Epithelial cell of esophagus (primary cell): ENCODE measurements at regions not wholly inside any gene's neighbourhood (a gene's known extent, or its start where the extent isn't known, plus 50 kb on each side); places are given as distances from the start of the nearest gene placed in this dataset.
A peak's percentile ranks its signal among the peaks of the same experiment; 100 is the strongest.

Experiments used
- DNase-seq: peaks from one replicate; pipeline ENCODE4 v3.0.0; 2010; ENCODE audit warnings: low read depth
- H3K4me3 ChIP-seq: 2 replicates; pipeline ENCODE4 v1.5.1; 2011; ENCODE audit warnings: mild to moderate bottlenecking, low read length, control low read depth
- CTCF ChIP-seq: IDR thresholded peaks from 2 replicates; pipeline ENCODE4 v1.5.1; 2011; ENCODE audit warnings: low read depth, mild to moderate bottlenecking, low read length, control low read depth, inconsistent platforms; ENCODE audit not compliant: insufficient read depth; ENCODE audit errors: missing control alignments

GRCh38 chr5:117093653-117094052, 519.0 kb upstream of the SEMA6A start:
- DNase-seq, result no peak
- no peak overlapping the region for H3K4me3 ChIP-seq
- no peak for TF ChIP-seq CTCF

GRCh38 chr5:117089001-117089400, 514.4 kb upstream of the SEMA6A start:
- TF ChIP-seq CTCF, result no peak
- H3K4me3 ChIP-seq, result no peak overlapping the region
- DNase-seq, result no peak

GRCh38 chr5:117088176-117088575, 513.6 kb upstream of the SEMA6A start:
- H3K4me3 ChIP-seq, result no peak overlapping the region
- no peak for DNase-seq
- no peak for TF ChIP-seq CTCF

- peak; percentile 20 for TF ChIP-seq CTCF
- no peak overlapping the region for H3K4me3 ChIP-seq
- DNase-seq, result peak; percentile 4
Observed at GRCh38 chr5:117084067-117084466, 509.4 kb upstream of the SEMA6A start.

GRCh38 chr5:117082977-117083376, 508.4 kb upstream of the SEMA6A start:
- H3K4me3 ChIP-seq, result no peak overlapping the region
- DNase-seq, result no peak
- TF ChIP-seq CTCF, result no peak

GRCh38 chr5:117077142-117077541, 502.5 kb upstream of the SEMA6A start:
- no peak overlapping the region for H3K4me3 ChIP-seq
- DNase-seq, result peak; percentile 24
- TF ChIP-seq CTCF, result peak; percentile 69

GRCh38 chr5:117072439-117072838, 497.8 kb upstream of the SEMA6A start:
- DNase-seq, result no peak
- H3K4me3 ChIP-seq, result no peak overlapping the region
- TF ChIP-seq CTCF, result no peak
